ENCODE measurements at regions not wholly inside any gene's neighbourhood (a gene's known extent, or its start where the extent isn't known, plus 50 kb on each side); places are given as distances from the start of the nearest gene placed in this dataset.
A peak's percentile ranks its signal among the peaks of the same experiment; 100 is the strongest.

GRCh38 chr1:106986603-106987002, 69.9 kb upstream of the PRMT6 start:
- Histone ChIP-seq H3K27ac (no peak overlapping the region), H3K9me3 (ENCODE audit: low read depth) (no peaks in the 10 kb centered on the region), H3F3A (ENCODE audit: low read depth) (peaks cover 18% of the 10 kb centered on the region), H3K27me3 (no peaks in the 10 kb centered on the region), H3K4me1 (peaks cover 32% of the 10 kb centered on the region), H3K79me2 (ENCODE audit: low read depth) (no peaks in the 10 kb centered on the region), H3K4me3 (no peak overlapping the region), H3K36me3 (no peaks in the 10 kb centered on the region), H3K9ac (no peak overlapping the region), H3K4me2 (no peak overlapping the region), H2AFZ (replicated peaks) (peak overlapping the region; percentile 35), H4K20me1 (ENCODE audit: low read depth) (no peaks in the 10 kb centered on the region)
- Mint-ChIP-seq H3K36me3 (no peaks in the 10 kb centered on the region), H3K4me1 (peaks cover 19% of the 10 kb centered on the region), H3K27me3 (ENCODE audit: insufficient read depth, low read depth) (no peaks in the 10 kb centered on the region), H3K9me3 (peaks cover 1% of the 10 kb centered on the region), H3K4me3 (no peak overlapping the region), H3K27ac (no peak overlapping the region)
- DNase-seq (ENCODE audit: low spot score): peak; percentile 7
- no peak for TF ChIP-seq EZH2 (IDR thresholded peaks at IDR 0.05)
- TF ChIP-seq CTCF (IDR thresholded peaks at IDR 0.05): no peak
- no peak for TF ChIP-seq EZH2phosphoT487 (IDR thresholded peaks at IDR 0.05)

GRCh38 chr1:106995970-106996369, 60.5 kb upstream of the PRMT6 start:
- Histone ChIP-seq H3K9ac (no peak overlapping the region), H3F3A (ENCODE audit: low read depth) (no peaks in the 10 kb centered on the region), H3K4me3 (no peak overlapping the region), H3K9me3 (ENCODE audit: low read depth) (no peaks in the 10 kb centered on the region), H2AFZ (replicated peaks) (no peak overlapping the region), H3K79me2 (ENCODE audit: low read depth) (no peaks in the 10 kb centered on the region), H3K36me3 (no peaks in the 10 kb centered on the region), H3K27ac (no peak overlapping the region), H3K4me1 (no peaks in the 10 kb centered on the region), H3K4me2 (no peak overlapping the region), H4K20me1 (ENCODE audit: low read depth) (no peaks in the 10 kb centered on the region), H3K27me3 (no peaks in the 10 kb centered on the region)
- H3K9me3 Mint-ChIP-seq: peaks cover 6% of the 10 kb centered on the region
- no peak for DNase-seq (ENCODE audit: low spot score)
- no peak for TF ChIP-seq EZH2phosphoT487 (IDR thresholded peaks at IDR 0.05)
- TF ChIP-seq EZH2 (IDR thresholded peaks at IDR 0.05): no peak
- TF ChIP-seq CTCF (IDR thresholded peaks at IDR 0.05): no peak
- no peaks in the 10 kb centered on the region for H3K36me3 Mint-ChIP-seq
- H3K27ac Mint-ChIP-seq: no peak overlapping the region
- H3K27me3 Mint-ChIP-seq (ENCODE audit: insufficient read depth, low read depth): no peaks in the 10 kb centered on the region
- H3K4me1 Mint-ChIP-seq: no peaks in the 10 kb centered on the region
- H3K4me3 Mint-ChIP-seq: no peak overlapping the region

GRCh38 chr1:106998431-106999002, 58.0 kb upstream of the PRMT6 start:
- no peak for DNase-seq (ENCODE audit: low spot score)
- no peak overlapping the region for H2AFZ ChIP-seq (replicated peaks)
- no peak overlapping the region for H3K27ac ChIP-seq
- H3K4me2 ChIP-seq: no peak overlapping the region
- H3K79me2 ChIP-seq (ENCODE audit: low read depth): no peaks in the 10 kb centered on the region
- Mint-ChIP-seq H3K9me3 (peaks cover 2% of the 10 kb centered on the region), H3K4me3 (no peak overlapping the region), H3K27me3 (ENCODE audit: insufficient read depth, low read depth) (no peaks in the 10 kb centered on the region), H3K27ac (no peak overlapping the region), H3K36me3 (no peaks in the 10 kb centered on the region), H3K4me1 (no peaks in the 10 kb centered on the region)
- no peaks in the 10 kb centered on the region for H3K36me3 ChIP-seq
- no peak overlapping the region for H3K4me3 ChIP-seq
- no peaks in the 10 kb centered on the region for H3K27me3 ChIP-seq
- TF ChIP-seq EZH2 (IDR thresholded peaks at IDR 0.05): no peak
- TF ChIP-seq CTCF (IDR thresholded peaks at IDR 0.05): no peak
- TF ChIP-seq EZH2phosphoT487 (IDR thresholded peaks at IDR 0.05): no peak
- no peaks in the 10 kb centered on the region for H4K20me1 ChIP-seq (ENCODE audit: low read depth)
- H3K9me3 ChIP-seq (ENCODE audit: low read depth): no peaks in the 10 kb centered on the region
- H3K9ac ChIP-seq: no peak overlapping the region
- H3F3A ChIP-seq (ENCODE audit: low read depth): no peaks in the 10 kb centered on the region
- H3K4me1 ChIP-seq: no peaks in the 10 kb centered on the region
